Activated CD4-positive, alpha-beta T cell treated with anti-CD3 and anti-CD28 coated beads, Interleukin-10, Interleukin-2, amounts not matched to agents 100 ng/mL and 50 ng/mL, durations not matched to agents 16 hours and 8 hours (primary cell): ENCODE measurements at regions not wholly inside any gene's neighbourhood (a gene's known extent, or its start where the extent isn't known, plus 50 kb on each side); places are given as distances from the start of the nearest gene placed in this dataset.
"Not testable (repeated sequence)": the region's sequence is repeated elsewhere in the genome, so short reads cannot be mapped to it uniquely, and the experiment has no call there.

Experiments used
- DNase-seq: peaks from one replicate; pipeline ENCODE4 v3.0.0-alpha.2; 2020

- no peak for DNase-seq
These were observed 150.8 kb downstream of the RBMX2 start for GRCh38 chrX:130552444-130553073.

DNA sequence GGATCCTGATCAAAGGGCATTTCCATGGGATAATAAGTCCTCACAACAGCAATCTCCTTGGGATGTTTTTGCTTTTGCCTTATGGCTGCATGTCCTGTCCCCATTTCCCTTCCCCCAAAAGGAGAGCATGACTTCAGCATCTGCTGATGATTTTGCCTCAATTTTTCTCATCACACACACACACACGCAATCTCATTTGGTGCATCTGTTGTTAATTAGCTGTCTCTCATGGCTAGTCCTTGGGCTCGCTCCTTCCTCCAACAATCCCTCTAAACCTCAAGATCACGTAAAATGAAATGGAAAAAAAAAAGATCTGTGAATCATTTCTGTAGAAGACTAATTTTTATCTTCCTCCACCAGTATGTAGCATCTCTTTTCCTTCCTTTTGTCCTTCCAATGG, 153.6 kb downstream of the RBMX2 start:
- no peak for DNase-seq

- DNase-seq: no peak
These were observed 154.0 kb downstream of the RBMX2 start for GRCh38 chrX:130555757-130556156.

DNA sequence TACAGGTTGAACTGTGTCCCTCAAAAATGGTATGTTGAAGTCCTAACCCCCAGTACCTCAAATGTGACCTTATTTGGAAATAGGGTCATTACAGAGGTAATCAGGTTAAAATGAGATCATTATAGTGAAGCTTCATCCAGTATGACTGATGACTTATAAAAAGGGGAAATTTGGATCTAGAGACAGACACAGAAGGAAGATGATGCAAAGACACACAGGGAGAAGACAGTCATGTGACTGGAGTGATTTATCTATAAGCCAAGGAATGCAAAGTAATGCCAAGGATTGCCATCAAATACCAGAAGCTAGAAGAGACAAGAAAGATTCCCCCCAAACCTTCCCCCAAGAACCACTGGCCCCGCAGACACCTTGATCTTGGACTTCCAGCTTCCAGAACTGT, 155.2 kb downstream of the RBMX2 start:
- DNase-seq: no peak

DNA sequence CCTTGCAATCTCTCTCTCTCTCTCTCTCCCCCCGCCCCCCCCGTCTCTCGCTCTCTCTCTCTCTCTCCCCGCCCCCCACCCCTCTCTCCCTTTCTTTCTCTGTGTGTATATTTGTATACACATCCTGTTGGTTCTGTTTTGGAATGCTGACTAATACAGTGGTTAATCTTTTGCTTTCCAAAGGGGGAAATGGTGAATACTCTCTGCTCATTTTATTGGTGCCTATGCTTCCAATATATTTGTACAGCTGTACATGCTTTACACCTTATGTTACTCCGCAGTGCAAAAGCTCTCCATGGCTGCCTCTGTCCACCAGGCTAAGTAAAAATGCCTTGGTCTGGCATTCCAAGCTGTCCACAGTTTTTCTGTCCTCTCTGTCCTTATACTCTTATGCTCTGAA, 158.8 kb downstream of the RBMX2 start:
- DNase-seq: no peak

- DNase-seq: no peak
These were observed 160.1 kb downstream of the RBMX2 start for GRCh38 chrX:130561930-130562329.

DNA sequence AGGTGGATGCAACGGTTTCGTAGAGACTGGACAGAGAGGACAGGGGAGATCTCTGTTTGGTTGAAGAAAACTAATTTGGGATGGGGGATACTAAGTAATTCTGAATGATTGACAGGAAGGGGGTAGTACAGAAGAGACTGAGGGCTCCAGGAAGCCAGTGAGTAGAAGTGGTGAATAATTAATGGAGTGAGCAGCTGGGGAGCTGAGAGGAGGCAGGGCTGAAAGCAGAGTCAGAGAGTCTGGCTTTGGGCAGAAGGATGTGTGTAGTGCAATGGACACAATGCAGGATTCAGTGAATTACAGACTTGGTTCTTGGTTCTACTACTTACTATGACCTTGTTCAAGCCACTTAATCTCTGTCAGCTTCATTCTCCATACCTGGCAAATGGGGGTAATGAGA, 161.7 kb downstream of the RBMX2 start:
- no peak for DNase-seq

GRCh38 chrX:130566028-130566683, 164.4 kb downstream of the RBMX2 start:
- no peak for DNase-seq

DNA sequence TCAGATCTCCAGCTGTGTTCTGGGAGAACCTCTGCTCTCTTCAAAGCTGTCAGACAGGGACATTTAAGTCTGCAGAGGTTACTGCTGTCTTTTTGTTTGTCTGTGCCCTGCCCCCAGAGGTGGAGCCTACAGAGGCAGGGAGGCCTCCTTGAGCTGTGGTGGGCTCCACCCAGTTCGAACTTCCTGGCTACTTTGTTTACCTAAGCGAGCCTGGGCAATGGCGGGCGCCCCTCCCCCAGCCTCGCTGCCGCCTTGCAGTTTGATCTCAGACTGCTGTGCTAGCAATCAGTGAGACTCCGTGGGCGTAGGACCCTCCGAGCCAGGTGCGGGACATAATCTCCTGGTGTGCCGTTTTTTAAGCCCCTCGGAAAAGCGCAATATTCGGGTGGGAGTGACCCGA, 171.2 kb downstream of the RBMX2 start:
- DNase-seq: not testable (repeated sequence)
